ENCODE measurements at regions not wholly inside any gene's neighbourhood (a gene's known extent, or its start where the extent isn't known, plus 50 kb on each side); places are given as distances from the start of the nearest gene placed in this dataset.

DNA sequence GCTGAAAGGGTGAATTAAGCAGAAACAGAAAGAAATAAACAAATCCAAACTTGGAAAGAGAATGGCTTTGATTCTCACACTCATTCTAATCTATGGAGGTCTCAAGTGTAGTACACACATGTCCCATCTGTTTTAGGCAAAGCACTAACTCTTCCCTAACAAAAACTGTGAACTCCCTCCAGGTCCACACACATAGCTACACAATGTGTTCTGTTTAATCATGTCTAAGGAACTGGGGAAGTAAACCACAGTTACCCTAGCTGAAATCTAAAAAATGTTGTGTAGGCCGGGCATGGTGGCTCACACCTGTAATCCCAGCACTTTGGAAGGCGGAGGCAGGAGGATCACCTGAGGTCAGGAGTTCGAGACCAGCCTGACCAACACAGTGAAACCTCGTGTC, 118.7 kb upstream of the FST start:
- intact Hi-C loops (cut with micrococcal nuclease; ENCODE audit: unreplicated experiment): no loop called here
- H3K4me1 ChIP-seq (ENCODE audit: insufficient read depth, low read length, poor library complexity, severe bottlenecking): no peaks in the 10 kb centered on the region
- no peaks in the 10 kb centered on the region for H3K36me3 ChIP-seq (ENCODE audit: insufficient read depth, low read length, poor library complexity, severe bottlenecking)
- no peak overlapping the region for H3K4me3 ChIP-seq (ENCODE audit: low read depth, low read length, poor library complexity, severe bottlenecking)
- no peak for TF ChIP-seq EZH2 (IDR thresholded peaks at IDR 0.05; ENCODE audit: borderline replicate concordance, low read depth, low read length, poor library complexity, severe bottlenecking)
- TF ChIP-seq, protein P1, sequence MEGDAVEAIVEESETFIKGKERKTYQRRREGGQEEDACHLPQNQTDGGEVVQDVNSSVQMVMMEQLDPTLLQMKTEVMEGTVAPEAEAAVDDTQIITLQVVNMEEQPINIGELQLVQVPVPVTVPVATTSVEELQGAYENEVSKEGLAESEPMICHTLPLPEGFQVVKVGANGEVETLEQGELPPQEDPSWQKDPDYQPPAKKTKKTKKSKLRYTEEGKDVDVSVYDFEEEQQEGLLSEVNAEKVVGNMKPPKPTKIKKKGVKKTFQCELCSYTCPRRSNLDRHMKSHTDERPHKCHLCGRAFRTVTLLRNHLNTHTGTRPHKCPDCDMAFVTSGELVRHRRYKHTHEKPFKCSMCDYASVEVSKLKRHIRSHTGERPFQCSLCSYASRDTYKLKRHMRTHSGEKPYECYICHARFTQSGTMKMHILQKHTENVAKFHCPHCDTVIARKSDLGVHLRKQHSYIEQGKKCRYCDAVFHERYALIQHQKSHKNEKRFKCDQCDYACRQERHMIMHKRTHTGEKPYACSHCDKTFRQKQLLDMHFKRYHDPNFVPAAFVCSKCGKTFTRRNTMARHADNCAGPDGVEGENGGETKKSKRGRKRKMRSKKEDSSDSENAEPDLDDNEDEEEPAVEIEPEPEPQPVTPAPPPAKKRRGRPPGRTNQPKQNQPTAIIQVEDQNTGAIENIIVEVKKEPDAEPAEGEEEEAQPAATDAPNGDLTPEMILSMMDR (conservative IDR thresholded peaks at IDR 0.05; ENCODE audit: low read depth, low read length): no peak
- H3K27me3 ChIP-seq (replicated peaks; ENCODE audit: insufficient read depth, low read depth, low read length, poor library complexity): no peaks in the 10 kb centered on the region
- ChIA-PET CTCF (no interaction called here), POLR2A (ENCODE audit: low non-redundant PET) (no interaction called here)
- DNase-seq (ENCODE audit: low spot score): no peak
- BruUV-seq (replicated peaks): no TSS peak
- no peak overlapping the region for H3K27ac ChIP-seq (ENCODE audit: low read depth, low read length, poor library complexity, severe bottlenecking)
- no peaks in the 10 kb centered on the region for H3K9me3 ChIP-seq (ENCODE audit: low read depth, low read length, poor library complexity, severe bottlenecking)

DNA sequence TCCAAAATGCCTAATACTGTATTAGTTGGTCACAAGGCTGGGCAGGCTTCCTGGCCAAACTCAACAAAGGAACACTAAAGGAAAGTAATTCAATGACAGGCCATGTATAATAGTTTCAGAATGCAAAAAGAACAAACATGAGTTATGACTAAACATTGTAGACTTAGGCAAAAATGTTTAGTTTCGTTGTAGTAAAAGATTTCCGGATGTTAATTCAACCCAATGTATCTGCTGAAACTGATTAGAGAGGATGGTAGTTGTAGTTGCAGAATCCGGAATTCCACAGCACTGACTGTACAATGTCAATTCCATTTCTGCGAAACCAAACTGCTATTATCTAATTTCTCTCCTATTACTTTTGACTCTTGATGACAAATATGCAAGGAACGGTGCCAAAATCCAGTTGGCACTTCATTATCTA, 117.9 kb upstream of the FST start:
- POLR2A ChIA-PET (ENCODE audit: low non-redundant PET): no interaction called here
- no peak overlapping the region for H3K4me3 ChIP-seq (ENCODE audit: low read depth, low read length, poor library complexity, severe bottlenecking)
- intact Hi-C loops (cut with micrococcal nuclease; ENCODE audit: unreplicated experiment): no loop called here
- H3K9me3 ChIP-seq (ENCODE audit: low read depth, low read length, poor library complexity, severe bottlenecking): no peaks in the 10 kb centered on the region
- H3K27me3 ChIP-seq (replicated peaks; ENCODE audit: insufficient read depth, low read depth, low read length, poor library complexity): no peaks in the 10 kb centered on the region
- CTCF ChIA-PET: no interaction called here
- H3K36me3 ChIP-seq (ENCODE audit: insufficient read depth, low read length, poor library complexity, severe bottlenecking): no peaks in the 10 kb centered on the region
- no TSS peak for BruUV-seq (replicated peaks)
- no peak overlapping the region for H3K27ac ChIP-seq (ENCODE audit: low read depth, low read length, poor library complexity, severe bottlenecking)
- DNase-seq (ENCODE audit: low spot score): peak; percentile 59
- H3K4me1 ChIP-seq (ENCODE audit: insufficient read depth, low read length, poor library complexity, severe bottlenecking): no peaks in the 10 kb centered on the region
- no peak for TF ChIP-seq EZH2 (IDR thresholded peaks at IDR 0.05; ENCODE audit: borderline replicate concordance, low read depth, low read length, poor library complexity, severe bottlenecking)
- TF ChIP-seq, protein P1 (conservative IDR thresholded peaks at IDR 0.05; ENCODE audit: low read depth, low read length): no peak

DNA sequence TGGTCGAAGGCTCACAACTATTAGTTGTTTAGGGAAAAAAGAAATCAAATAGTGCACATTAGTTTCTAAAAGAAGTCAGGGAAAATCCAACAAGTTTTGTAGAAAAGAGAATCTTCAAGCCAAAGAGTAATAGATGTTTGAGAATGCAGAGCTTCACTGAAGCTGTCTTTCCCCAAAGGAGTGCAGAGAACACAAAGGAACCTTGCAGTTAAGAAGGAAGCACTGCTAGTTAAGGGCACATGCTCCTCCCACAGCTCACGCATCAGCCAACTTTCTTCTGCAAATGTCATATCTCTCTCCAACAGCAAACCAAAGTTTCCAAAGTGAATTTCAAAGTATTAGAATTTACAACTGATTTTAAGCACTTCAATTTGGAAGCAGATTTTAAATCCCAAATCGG, 116.4 kb upstream of the FST start:
- intact Hi-C loops (cut with micrococcal nuclease; ENCODE audit: unreplicated experiment): no loop called here
- no TSS peak for BruUV-seq (replicated peaks)
- H3K36me3 ChIP-seq (ENCODE audit: insufficient read depth, low read length, poor library complexity, severe bottlenecking): no peaks in the 10 kb centered on the region
- H3K4me3 ChIP-seq (ENCODE audit: low read depth, low read length, poor library complexity, severe bottlenecking): no peak overlapping the region
- POLR2A ChIA-PET (ENCODE audit: low non-redundant PET): no interaction called here
- CTCF ChIA-PET: no interaction called here
- H3K4me1 ChIP-seq (ENCODE audit: insufficient read depth, low read length, poor library complexity, severe bottlenecking): no peaks in the 10 kb centered on the region
- peak; percentile 19 for DNase-seq (ENCODE audit: low spot score)
- H3K27me3 ChIP-seq (replicated peaks; ENCODE audit: insufficient read depth, low read depth, low read length, poor library complexity): no peaks in the 10 kb centered on the region
- no peak overlapping the region for H3K27ac ChIP-seq (ENCODE audit: low read depth, low read length, poor library complexity, severe bottlenecking)
- H3K9me3 ChIP-seq (ENCODE audit: low read depth, low read length, poor library complexity, severe bottlenecking): no peaks in the 10 kb centered on the region
- TF ChIP-seq EZH2 (IDR thresholded peaks at IDR 0.05; ENCODE audit: borderline replicate concordance, low read depth, low read length, poor library complexity, severe bottlenecking): no peak
- TF ChIP-seq, protein P1 (conservative IDR thresholded peaks at IDR 0.05; ENCODE audit: low read depth, low read length): no peak
